Astrocyte of the spinal cord (primary cell): ENCODE measurements at regions not wholly inside any gene's neighbourhood (a gene's known extent, or its start where the extent isn't known, plus 50 kb on each side); places are given as distances from the start of the nearest gene placed in this dataset.
A peak's percentile ranks its signal among the peaks of the same experiment; 100 is the strongest.

Source experiments
- DNase-seq: peaks from one replicate; pipeline ENCODE4 v3.0.0; 2011; ENCODE audit warnings: low read depth, low spot score
- H3K4me3 ChIP-seq: 2 replicates; pipeline ENCODE4 v1.5.1; 2011; ENCODE audit warnings: low read depth, mild to moderate bottlenecking, low read length, moderate library complexity
- CTCF ChIP-seq: IDR thresholded peaks from 2 replicates; pipeline ENCODE4 v1.5.1; 2012; ENCODE audit warnings: low read depth, mild to moderate bottlenecking, low read length, inconsistent platforms
- in situ Hi-C: cut with HindIII; loops from 2 replicates; pipeline ENCODE4 v1.10.0; 2017; ENCODE audit warnings: low sequenced_read_pairs

GRCh38 chr3:40745381-40746106, 220.8 kb downstream of the ZNF621 start:
- H3K4me3 ChIP-seq, result no peak overlapping the region
- peak; percentile 9 for DNase-seq
- no peak for TF ChIP-seq CTCF
- in situ Hi-C loops, result no loop called here

GRCh38 chr3:40751666-40752065, 226.9 kb downstream of the ZNF621 start:
- DNase-seq, result no peak
- TF ChIP-seq CTCF, result no peak
- H3K4me3 ChIP-seq, result no peak overlapping the region
- in situ Hi-C loops, result no loop called here

- in situ Hi-C loops, result no loop called here
- TF ChIP-seq CTCF, result no peak
- no peak for DNase-seq
- no peak overlapping the region for H3K4me3 ChIP-seq
Measured at GRCh38 chr3:40752492-40752891, 227.7 kb downstream of the ZNF621 start.

GRCh38 chr3:40753291-40753770, 228.6 kb downstream of the ZNF621 start:
- no peak for DNase-seq
- TF ChIP-seq CTCF, result no peak
- H3K4me3 ChIP-seq, result no peak overlapping the region
- in situ Hi-C loops, result no loop called here

- H3K4me3 ChIP-seq, result no peak overlapping the region
- TF ChIP-seq CTCF, result no peak
- in situ Hi-C loops, result no loop called here
- no peak for DNase-seq
Measured at GRCh38 chr3:40753951-40754350, 229.2 kb downstream of the ZNF621 start.

GRCh38 chr3:40754994-40755393, 230.2 kb downstream of the ZNF621 start:
- no peak overlapping the region for H3K4me3 ChIP-seq
- in situ Hi-C loops, result no loop called here
- no peak for DNase-seq
- no peak for TF ChIP-seq CTCF
